Non-pigmented ciliary epithelial cell (primary cell): ENCODE measurements at regions not wholly inside any gene's neighbourhood (a gene's known extent, or its start where the extent isn't known, plus 50 kb on each side); places are given as distances from the start of the nearest gene placed in this dataset.
"Not testable (repeated sequence)": the region's sequence is repeated elsewhere in the genome, so short reads cannot be mapped to it uniquely, and the experiment has no call there.

Experiments
- DNase-seq: peaks from one replicate; pipeline ENCODE4 v3.0.0-alpha.2; 2010; ENCODE audit warnings: low read depth

DNA sequence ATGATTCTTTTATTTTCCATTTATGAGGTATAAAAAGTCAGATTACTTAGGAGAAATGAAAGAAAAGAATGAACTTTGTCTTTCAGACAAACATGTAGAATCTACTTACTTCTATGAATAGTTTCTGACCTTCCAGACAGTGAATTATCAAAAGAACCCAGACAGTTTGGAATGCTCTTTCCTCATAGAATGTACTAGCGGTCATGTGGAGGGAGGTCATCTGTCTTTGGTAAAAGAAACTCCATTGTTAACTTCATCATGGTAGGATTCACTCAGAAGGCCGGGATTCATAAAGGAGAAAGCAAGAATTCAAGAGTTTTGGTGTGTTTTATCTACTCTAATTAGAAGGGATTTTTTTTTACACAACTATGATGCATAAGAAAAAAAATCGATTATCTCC lies 144.8 kb upstream of the ZNF804B start:
- no peak for DNase-seq

GRCh38 chr7:88610942-88611341 lies 148.6 kb upstream of the ZNF804B start:
- no peak for DNase-seq

- DNase-seq: no peak
These were observed 158.8 kb upstream of the ZNF804B start for GRCh38 chr7:88600695-88601094.

- DNase-seq: no peak
These were observed 160.0 kb upstream of the ZNF804B start for GRCh38 chr7:88599528-88599927.

DNA sequence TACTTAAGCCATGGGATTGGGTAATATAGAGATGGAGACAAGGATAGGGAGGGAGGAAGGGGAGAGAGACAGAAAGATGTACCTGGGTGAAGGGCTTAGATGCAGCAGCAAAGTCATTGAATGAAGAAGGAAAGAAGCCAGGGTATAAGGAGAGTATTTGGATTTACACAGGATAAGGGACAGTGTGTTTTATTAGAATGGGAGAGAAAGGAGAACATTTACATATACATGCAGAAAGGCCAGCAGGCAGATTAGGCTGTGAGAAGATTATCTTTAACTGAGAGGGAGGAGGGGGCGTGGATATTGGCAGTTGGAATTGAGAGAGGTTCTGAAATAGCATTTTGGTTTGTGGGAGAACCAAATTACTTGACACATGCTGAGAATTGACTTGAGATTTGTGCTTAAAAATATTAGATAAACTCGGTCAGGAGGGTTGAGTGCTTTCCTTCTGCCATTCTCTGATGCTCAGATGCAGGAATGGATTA lies 161.5 kb upstream of the ZNF804B start:
- no peak for DNase-seq

DNA sequence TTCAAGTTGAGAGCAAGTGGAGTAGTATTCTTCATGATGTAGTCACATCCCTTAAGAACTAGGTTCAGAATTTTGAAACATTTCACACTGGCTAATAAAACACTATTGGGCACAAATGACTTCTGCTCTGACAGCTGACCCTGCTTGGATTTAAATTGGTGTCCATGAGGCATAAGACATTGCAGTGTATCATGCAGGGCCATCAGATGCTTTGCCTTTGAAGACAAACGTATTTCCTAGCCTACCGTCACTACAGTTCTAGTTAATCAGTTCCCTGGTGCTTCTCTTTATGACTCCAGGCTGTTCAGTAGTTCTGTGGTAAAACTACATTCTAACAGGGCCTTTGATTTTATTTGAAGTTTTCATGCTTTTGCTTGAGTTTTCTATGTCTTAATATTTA lies 168.5 kb upstream of the ZNF804B start:
- no peak for DNase-seq

DNA sequence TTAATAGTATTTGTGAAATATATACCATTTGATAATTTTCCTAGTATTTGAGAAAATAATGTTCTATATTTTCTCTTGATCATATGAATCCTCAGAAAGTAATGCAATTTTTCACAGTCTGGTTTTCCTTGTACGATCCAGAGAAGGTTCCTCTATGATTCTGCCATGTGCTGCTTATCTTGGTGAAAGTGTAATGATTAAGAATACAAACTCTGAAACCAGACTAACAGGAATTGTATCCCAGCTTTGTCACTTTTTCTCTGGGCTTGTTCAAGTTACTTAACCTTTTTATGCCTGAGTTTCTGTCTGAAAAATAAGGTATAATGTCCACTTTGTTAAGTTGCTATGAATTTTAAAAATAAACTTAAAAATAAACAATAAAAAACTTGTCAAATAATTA lies 169.6 kb upstream of the ZNF804B start:
- no peak for DNase-seq

- DNase-seq: no peak
These were observed 172.6 kb upstream of the ZNF804B start for GRCh38 chr7:88586890-88587289.

DNA sequence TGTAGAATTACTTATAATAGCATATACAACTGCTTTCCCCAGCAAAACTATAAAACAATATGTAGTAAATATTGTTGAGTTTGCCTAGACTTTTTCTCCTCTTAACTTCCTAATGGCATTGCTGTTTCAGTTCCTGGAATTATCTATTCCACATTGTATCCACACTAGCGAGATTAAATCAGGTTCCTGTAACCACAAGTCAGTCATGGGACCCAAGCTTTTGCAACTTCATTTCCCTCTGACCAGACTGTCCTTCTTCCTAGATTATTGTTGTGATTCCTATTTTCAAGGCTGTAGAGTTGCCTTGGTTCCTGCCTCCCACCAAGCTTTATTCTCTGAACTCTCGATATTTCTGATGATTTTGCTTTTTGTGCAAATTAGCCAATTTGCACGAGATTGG lies 173.3 kb upstream of the ZNF804B start:
- DNase-seq: no peak

DNA sequence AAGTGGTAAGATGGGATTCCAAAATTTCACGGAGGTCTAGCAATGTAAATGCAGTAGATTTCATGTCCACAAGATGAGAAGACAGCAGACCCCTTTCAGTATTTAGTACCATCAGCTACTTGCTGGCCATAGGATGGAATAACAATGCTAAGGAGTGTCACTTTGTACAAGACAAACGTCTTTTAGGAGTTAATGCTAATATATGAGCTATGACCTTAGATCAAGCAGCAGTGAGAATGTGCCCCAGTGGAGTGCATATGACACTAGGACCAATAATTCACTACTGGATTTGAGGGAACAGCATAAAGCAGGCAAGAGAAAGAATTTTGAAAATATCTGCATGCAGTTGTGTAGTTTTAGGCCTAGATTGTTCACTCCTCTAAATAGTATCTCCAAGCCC lies 182.8 kb upstream of the ZNF804B start:
- DNase-seq: no peak

DNA sequence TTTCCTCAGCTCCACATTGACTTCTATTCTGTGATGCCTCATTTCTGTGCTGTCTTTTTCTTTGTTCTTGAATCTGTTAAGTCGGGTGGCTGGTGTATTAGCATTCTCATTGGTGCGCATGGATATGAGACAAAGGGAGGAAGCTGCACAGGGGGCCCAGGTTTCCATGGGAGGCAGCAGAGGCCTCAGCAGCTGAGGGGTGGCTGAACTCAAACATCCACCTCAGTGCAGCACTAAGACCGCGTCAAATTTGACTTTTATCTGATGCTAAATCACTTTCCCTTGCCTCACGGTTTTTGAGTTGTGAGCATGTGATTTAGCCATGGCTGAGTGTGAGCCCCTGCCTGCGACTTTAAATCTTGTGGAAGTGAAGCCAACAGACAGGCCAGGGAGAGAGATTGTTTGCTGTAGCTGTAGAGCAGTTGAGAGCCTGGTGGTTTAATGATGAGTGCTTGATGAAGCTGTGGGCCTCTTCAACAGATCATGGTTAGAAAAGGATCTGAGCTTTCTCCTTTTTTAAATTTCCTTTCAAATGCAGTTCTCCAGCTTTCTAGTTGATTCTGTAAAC lies 193.3 kb upstream of the ZNF804B start:
- no peak for DNase-seq

GRCh38 chr7:88565401-88565800 lies 194.1 kb upstream of the ZNF804B start:
- no peak for DNase-seq

DNA sequence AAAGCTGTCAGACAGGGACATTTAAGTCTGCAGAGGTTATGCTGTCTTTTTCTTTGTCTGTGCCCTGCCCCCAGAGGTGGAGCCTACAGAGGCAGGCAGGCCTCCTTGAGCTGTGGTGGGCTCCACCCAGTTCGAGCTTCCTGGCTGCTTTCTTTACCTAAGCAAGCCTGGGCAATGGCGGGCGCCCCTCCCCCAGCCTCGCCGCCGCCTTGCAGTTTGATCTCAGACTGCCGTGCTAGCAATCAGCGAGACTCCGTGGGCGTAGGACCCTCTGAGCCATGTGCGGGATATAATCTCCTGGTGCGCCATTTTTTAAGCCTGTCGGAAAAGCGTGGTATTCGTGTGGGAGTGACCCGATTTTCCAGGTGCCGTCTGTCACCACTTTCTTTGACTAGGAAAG lies 203.1 kb upstream of the ZNF804B start:
- not testable (repeated sequence) for DNase-seq

- DNase-seq: not testable (repeated sequence)
These were observed 204.7 kb upstream of the ZNF804B start for GRCh38 chr7:88554847-88555246.

DNA sequence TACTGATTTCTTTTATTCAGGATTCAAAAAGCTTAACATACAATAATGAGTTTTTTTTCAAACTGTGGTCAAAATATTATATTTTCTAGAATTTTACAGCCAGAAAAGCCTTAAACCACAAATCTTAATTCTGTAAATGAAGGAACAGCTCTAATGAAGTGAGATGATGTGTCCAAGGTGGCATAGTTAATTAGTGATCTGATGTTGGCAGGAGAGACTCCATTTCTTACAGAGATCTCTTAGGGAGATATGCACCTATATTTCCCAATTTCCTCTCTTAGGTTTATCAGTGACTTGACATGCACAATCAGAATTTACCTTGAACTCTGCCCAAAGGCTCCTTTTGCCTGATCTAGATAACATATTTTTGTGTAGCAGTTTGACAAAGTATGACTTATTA lies 211.1 kb upstream of the ZNF804B start:
- no peak for DNase-seq

DNA sequence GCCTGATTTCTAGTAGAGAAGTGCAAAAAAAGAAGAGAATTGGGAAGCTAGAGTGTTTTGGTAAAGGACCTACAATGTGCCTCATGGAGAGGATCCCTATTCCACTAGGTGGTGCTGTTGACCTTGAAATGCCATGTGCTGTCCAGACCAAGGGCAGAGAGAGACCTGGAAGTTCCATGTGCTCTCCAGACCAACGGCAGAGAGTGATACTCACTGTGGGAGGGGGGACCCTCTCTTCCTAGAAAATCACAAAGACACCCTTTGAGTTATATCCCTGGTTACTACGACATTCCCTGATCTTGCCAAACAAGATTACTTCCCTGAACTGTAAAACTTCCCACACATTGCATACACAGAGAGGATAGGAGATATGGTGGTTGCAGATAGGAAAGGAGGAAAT lies 212.7 kb upstream of the ZNF804B start:
- DNase-seq: no peak

DNA sequence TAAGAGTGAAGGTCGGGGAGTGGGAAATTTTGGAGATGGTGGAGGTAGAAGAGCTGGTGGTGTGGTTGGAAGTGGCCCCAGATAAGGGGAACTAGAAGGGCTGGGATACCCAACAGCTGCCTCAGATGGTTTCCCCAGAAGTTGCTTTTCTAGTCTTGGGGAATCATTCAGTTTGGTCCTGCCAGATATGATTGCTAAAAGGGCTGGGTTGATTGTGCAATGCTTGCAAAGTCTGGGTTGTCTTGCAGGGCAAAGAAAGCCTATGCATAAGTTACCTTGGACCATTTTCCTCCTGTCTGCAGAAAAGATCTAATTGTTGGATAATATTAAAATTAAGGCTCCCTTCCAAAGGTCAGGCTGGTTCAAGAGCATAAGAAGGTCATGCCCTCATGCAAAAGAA lies 213.8 kb upstream of the ZNF804B start:
- DNase-seq: no peak

DNA sequence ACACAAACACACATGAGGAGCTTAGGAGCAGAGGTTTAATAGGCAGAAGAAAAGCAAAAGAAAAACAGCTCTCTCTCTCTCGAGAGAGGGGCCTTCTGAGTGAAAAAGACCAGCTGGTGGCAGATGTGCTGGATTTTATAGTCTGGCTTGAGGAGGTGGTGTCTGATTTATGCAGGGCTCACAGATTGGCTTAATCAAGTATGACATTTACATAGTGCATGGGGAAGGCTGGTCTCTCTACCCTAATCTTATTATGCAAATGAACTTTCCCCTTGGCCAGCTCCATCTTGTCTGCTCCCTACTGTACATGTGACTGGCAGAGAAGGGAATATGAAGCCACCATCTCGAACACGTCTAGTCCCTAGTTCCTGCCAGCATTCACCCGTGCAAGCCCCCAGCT lies 219.5 kb upstream of the ZNF804B start:
- no peak for DNase-seq

- DNase-seq: no peak
These were observed 220.0 kb upstream of the ZNF804B start for GRCh38 chr7:88539518-88539917.

GRCh38 chr7:88523645-88524044 lies 217.0 kb upstream of the STEAP4 start:
- DNase-seq: no peak

GRCh38 chr7:88522771-88523293 lies 216.1 kb upstream of the STEAP4 start:
- DNase-seq: no peak

DNA sequence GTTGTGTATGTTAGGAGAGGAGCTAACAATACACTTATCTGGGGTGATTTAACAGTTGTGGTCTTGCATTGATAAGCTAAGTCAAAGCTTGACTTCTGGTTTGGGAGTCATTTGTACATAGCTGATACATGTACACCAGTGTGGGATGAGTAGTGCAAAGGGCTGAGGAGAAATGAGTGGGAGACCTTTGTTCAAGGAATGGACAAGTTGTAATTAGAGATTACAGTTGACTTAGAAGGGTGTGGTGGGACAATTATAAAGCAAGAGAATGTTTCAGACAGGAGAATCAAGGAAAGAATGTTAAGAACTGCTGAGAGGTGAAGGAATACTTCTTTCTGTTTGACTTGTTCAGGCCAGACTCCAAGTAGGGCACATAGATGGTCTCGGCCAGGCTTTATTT lies 209.7 kb upstream of the STEAP4 start:
- DNase-seq: no peak

GRCh38 chr7:88515301-88515700 lies 208.6 kb upstream of the STEAP4 start:
- DNase-seq: no peak

DNA sequence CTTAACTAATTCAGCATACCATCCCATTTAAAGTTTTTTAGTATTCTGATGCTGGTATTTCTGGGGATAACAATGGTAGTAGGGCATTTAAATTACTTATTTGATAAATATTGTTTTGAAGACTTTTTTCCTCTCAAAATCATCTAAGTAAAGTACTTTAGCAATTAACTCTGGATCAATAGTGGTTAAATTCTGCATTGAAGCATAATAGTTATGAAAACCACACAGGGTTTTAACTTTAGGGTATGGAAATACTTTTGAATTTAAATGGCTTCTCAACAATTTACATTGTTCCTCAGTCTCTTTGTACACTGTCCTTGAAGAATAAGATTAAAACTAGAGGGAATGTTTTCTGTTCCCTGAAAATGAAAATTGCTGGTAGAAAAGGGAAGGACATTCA lies 202.6 kb upstream of the STEAP4 start:
- no peak for DNase-seq

DNA sequence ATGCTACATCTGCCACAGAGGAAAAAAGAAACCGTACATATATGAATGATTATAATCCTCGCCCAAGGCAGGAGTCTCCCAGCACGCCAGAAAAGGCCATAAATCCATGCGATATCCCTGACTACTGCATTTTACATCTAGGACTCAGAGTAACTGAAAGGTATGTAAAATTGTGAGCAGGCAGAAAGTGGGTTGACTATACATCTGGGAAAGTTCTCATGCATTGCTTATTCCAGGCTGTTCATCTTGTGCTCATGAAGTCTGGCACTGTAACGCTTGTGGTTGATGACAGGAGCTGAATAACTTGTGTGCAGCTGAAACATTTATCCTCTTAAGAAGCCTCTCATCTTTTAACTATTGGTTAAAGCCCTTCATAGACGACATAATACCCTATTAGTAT lies 193.4 kb upstream of the STEAP4 start:
- no peak for DNase-seq
